ENCODE measurements at regions not wholly inside any gene's neighbourhood (a gene's known extent, or its start where the extent isn't known, plus 50 kb on each side); places are given as distances from the start of the nearest gene placed in this dataset.
A peak's percentile ranks its signal among the peaks of the same experiment; 100 is the strongest.

DNA sequence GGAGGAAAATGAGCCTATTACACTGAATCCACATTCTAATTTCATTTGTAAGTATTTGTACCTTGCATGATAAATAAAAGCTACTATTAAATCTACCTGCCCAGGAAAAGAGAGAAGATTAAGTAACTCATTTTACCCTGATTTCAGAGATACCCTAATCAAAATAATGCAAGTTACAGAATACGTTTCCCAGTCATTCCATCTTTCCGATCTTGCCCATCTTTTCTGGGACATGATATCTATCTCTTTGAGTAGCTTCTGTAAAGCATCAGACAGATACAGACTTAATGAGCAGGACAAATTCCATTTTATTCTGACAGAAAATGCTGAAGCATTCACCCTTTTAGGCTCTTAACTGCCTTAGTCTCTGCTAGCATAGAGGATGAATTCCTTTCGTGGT, 56.6 kb downstream of the SPRY2 start:
- DNase-seq (ENCODE audit: low read depth in 2 of 2) = no peak

DNA sequence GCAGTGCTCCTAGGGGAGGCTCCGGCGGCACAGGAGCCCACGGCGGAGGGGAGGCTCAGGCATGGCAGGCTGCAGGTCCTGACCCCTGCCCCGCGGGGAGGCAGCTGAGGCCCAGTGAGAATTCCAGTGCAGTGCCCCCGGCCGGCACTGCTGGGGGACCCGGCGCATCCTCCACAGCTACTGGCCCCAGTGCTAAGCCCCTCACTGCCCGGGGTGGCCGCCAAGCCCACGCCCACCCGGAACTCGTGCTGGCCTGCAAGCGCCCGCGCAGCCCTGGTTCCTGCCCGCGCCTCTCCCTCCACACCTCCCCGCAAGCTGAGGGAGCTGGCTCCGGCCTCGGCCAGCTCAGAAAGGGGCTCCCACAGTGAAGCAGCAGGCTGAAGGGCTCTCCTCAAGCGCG, 62.2 kb downstream of the SPRY2 start:
- DNase-seq (ENCODE audit: low read depth in 2 of 2) = no peak

- peak; percentile 95 for DNase-seq (ENCODE audit: low read depth in 2 of 2)
Observed at GRCh38 chr13:80276371-80277289, 64.3 kb downstream of the SPRY2 start.

- DNase-seq (ENCODE audit: low read depth in 2 of 2) = peak in 1 of 2 donors; percentile 22
Observed at GRCh38 chr13:80274643-80275042, 66.3 kb downstream of the SPRY2 start.

DNA sequence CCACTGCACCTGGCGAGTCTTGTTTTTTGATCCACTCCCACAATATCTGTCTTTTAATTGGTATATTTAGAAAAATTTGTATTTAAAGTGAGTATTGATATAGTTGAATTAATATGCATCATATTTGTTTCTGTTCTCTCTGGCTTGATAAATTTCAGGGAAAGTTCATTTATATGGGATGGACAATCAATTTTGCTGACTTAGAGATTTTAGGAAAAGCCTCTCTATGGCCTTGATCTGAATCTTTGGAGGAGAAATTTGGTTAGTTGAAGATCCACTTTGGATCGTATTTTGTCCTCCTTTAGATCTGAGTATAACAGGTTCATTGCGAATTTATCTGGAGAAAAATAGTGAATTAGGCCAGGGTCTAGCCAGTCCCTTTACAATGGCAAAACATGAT, 67.2 kb downstream of the SPRY2 start:
- no peak for DNase-seq (ENCODE audit: low read depth in 2 of 2)

GRCh38 chr13:80265348-80265747, 75.6 kb downstream of the SPRY2 start:
- no peak for DNase-seq (ENCODE audit: low read depth in 2 of 2)

- DNase-seq (ENCODE audit: low read depth in 2 of 2) = no peak
Observed at GRCh38 chr13:80263745-80264513, 77.0 kb downstream of the SPRY2 start.

DNA sequence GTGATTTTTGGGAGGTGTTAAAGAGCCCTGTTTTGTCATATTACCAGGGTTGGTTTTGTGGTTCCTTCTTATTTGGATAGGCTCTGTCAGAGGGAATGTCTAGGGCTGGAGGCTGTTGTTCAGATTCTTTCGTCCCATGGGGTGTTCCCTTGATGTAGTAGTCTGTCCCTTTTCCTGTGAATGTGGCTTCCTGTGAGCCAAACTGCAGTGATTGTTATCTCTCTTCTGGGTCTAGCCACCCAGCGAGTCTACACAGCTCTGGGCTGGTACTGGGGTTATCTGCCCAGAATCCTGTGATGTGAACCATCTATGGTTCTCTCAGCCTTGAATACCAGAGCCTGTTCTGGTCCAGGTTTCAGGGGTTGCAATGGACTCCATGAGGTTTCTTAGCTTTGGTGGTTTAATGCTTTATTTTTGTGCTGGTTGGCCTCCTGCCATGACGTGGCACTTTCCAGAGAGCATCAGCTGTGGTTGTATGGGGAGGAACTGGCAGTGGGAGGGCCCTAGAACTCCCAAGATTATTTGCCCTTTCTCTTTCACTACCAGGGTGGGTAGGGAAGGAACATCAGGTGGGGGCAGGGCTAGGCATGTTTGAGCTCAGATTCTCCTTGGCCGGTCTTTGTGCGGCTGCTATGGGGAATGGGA, 78.8 kb downstream of the SPRY2 start:
- DNase-seq (ENCODE audit: low read depth in 2 of 2) = no peak

GRCh38 chr13:80259159-80259558, 81.8 kb downstream of the SPRY2 start:
- DNase-seq (ENCODE audit: low read depth in 2 of 2) = no peak

GRCh38 chr13:80256352-80256932, 84.5 kb downstream of the SPRY2 start:
- no peak for DNase-seq (ENCODE audit: low read depth in 2 of 2)

- DNase-seq (ENCODE audit: low read depth in 2 of 2) = no peak
Observed at GRCh38 chr13:80255946-80256345, 85.0 kb downstream of the SPRY2 start.

- peak; percentile 10 to 39 for DNase-seq (ENCODE audit: low read depth in 2 of 2)
Observed at GRCh38 chr13:80251403-80251802, 89.5 kb downstream of the SPRY2 start.

- no peak for DNase-seq (ENCODE audit: low read depth in 2 of 2)
Observed at GRCh38 chr13:80250213-80250810, 90.6 kb downstream of the SPRY2 start.

- no peak for DNase-seq (ENCODE audit: low read depth in 2 of 2)
Observed at GRCh38 chr13:80249516-80250212, 91.3 kb downstream of the SPRY2 start.

DNA sequence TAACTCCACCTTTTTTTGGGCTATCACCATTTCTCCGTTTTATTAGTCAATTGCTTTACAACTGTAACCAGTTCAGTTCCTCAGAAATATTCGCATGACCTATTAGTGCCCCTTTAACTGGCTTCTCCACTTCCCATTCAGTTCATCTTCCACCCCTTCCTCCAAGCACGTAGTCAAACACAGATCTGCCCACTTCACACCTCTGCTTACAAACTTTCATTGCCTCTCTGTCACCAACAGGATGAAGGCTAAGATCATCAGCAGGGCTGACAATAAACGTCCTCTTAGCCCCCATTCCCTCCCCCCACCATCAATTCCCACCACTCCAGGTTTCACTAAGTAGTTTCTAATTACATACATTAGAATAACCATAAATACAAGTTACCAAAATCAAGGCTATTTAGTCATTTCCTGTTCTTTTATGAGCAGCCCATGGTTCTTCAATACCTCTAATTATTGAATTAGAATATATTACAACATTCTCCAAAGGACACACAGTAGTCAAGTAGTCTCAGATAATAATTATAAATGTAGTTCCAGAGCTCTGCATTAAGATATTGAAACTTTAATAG, 95.7 kb downstream of the SPRY2 start:
- no peak for DNase-seq (ENCODE audit: low read depth in 2 of 2)

- no peak for DNase-seq (ENCODE audit: low read depth in 2 of 2)
Observed at GRCh38 chr13:80244574-80244973, 96.4 kb downstream of the SPRY2 start.

DNA sequence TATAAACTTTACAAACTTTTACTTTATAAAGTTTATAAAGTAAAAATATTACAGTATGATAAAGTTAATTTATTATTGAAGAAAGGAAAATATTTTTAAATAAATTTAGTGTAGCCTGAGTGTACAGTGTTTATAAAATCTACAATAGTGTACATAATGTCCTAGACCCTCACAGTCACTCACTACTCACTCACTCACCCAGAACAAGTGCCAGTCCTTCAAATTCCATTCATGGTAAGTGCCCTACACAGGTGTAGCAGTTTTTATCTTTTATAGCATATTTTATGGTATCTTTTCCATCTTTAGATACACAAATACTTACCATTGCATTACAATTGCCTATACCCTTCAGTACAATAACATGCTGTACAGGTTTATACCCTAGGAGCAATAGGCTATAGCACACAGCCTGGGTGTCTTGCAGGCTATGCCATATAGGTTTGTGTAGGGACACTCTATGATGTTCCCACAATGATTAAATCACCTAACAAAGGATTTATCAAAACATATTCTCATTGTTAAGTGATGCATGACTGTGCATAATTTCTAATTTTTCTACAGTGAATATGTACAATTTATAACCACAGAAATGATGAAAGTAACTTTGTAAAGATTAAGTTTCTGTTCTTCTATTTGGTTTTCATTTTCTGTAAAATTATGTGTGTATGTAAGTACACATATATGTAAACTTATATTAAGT, 98.0 kb downstream of the SPRY2 start:
- DNase-seq (ENCODE audit: low read depth in 2 of 2) = no peak

DNA sequence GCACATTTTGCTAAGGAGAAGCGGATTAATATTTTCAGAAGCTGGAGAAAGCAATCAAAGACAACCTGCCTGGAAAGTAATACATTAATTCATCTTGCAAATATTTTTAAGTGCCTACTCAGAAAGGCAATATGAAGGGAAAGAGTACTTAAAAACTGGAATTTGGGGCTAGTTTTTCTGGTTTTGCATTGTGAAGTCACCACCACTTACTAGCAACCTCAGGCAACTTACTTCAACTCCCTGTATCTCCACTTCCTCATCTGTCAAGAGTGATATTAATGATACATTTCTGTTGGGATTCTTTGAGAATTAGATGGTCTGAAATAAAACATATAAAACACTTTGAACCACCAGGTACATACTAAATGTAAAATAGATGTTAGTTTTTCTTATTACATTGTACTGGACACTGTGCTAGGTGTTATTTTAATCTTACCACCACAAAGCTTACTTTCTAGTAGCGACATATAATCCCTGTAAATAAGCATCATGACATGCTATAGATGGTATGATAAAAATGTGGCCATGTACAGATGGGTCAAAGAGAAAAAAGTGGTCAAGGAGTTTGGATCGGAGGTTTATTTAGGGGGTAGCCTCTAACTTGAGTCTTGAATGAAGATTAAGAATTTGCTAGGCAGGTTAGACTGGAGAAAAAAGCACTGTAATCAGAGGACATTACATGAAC, 101.2 kb downstream of the SPRY2 start:
- no peak for DNase-seq (ENCODE audit: low read depth in 2 of 2)

- DNase-seq (ENCODE audit: low read depth in 2 of 2) = no peak
Observed at GRCh38 chr13:80239116-80239515, 101.8 kb downstream of the SPRY2 start.

Data from dermis microvascular lymphatic vessel endothelial cell (primary cell).